Right lobe of liver (tissue), 6 donors: ENCODE measurements at regions not wholly inside any gene's neighbourhood (a gene's known extent, or its start where the extent isn't known, plus 50 kb on each side); places are given as distances from the start of the nearest gene placed in this dataset.
"Not testable (repeated sequence)": the region's sequence is repeated elsewhere in the genome, so short reads cannot be mapped to it uniquely, and the experiment has no call there.

Experiments
- ATAC-seq, 4 donors: fragments of 200-7000 bp; cut with Tn5 transposase; one replicate each; pipeline ENCODE4 v1.9.1; 2020; ENCODE audit warnings: mild to moderate bottlenecking in 4 of 4, moderate library complexity in 4 of 4
- DNase-seq, 3 donors: peaks; one replicate each; pipeline ENCODE4 v3.0.0-alpha.2; 2020
- H3K27ac ChIP-seq, 3 donors: fragments of 200-600 bp; one replicate each; pipeline ENCODE4 v1.8.0; 2022
- H3K27me3 ChIP-seq, 2 donors: fragments of 200-600 bp; one replicate each; pipeline ENCODE4 v1.8.0; 2022
- H3K36me3 ChIP-seq, 4 donors: fragments of 200-600 bp; sonication (generic) in 1 of 4; one replicate each; pipeline versions ENCODE4 v1.5.1 to v1.8.0; 2017 to 2022; ENCODE audit warnings: control low read depth in 1 of 4
- H3K4me1 ChIP-seq, 4 donors: fragments of 200-600 bp; sonication (generic) in 1 of 4; one replicate each; pipeline versions ENCODE4 v1.5.1 to v1.8.0; 2017 to 2022; ENCODE audit warnings: control low read depth in 1 of 4
- H3K4me3 ChIP-seq, 3 donors: fragments of 200-600 bp; one replicate each; pipeline ENCODE4 v1.8.0; 2022
- H3K9me3 ChIP-seq, 4 donors: fragments of 200-600 bp; sonication (generic) in 1 of 4; one replicate each; pipeline versions ENCODE4 v1.5.1 to v1.8.0; 2017 to 2022; ENCODE audit warnings: control low read depth in 1 of 4
- POLR2A ChIP-seq: fragments of 450-650 bp; IDR thresholded peaks from one replicate; pipeline ENCODE4 v1.6.1; 2017; ENCODE audit warnings: antibody characterized with exemption, mild to moderate bottlenecking
- WGBS: methylation state at CpG from one replicate; pipeline ENCODE4 v1.1.6; 2018; ENCODE audit warnings: low coverage, low lambda C conversion rate; ENCODE audit not compliant: insufficient coverage; ENCODE audit errors: missing lambda C conversion rate; 5-methylcytosine and 5-hydroxymethylcytosine counted together
- intact Hi-C, 2 donors: fragments of 100-400 bp; cut with DNase I; formaldehyde crosslinking; loops; one replicate each; pipeline versions ENCODE4 v1.11.2 to v1.14.1; 2022
- TF ChIP-seq, protein P1 (sequence below), 4 donors: fragments of 200-600 bp in 3 of 4; fragments of 450-650 bp in 1 of 4; IDR thresholded peaks; one replicate each; pipeline versions ENCODE4 v1.5.1 to v1.8.0; 2016 to 2022; ENCODE audit warnings: antibody characterized with exemption in 4 of 4, mild to moderate bottlenecking in 2 of 4
- donor health status: DM: no; HTN: yes; CAD: no.
- donor health status: DM: no; HTN: no; CAD: no.
- donor health status: DM: no; HTN: no; CAD: no.
- donor health status: DM: no; HTN: yes; CAD: no.
- donor health status: DM: no; HTN: yes; CAD: no.

DNA sequence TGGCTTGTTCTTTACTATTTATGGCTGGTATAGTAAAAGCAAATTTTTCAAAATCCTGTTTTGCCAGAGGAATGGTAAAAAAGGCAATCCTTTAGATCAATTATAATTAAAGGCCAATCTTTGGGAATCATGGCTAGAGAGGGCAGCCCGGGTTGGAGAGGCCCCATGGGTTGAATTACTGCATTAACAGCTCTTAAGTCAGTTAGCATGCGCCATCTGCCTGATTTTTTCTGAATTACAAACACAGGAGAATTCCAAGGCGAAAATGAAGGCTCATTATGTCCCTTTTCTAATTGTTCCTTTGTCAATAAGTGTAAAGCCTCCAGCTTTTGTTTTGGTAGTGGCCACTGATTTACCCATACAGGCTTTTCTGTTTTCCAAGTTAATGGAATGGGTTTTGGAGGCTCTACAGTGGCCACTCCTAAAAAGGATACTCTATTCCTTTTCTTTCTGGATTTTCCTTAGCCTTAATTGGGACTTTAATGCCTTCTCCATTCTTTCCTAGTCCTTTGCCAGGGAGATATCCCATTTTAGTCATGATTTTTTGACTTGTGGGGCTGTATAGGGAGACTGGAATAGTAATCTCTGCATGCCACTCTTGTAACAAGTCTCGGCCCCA lies 114.9 kb upstream of the LARP1 start:
- H3K4me1 ChIP-seq: peaks cover 0 to 16% (median 5%) of the 10 kb centered on the region in 4 donors
- ATAC-seq, intact Hi-C loops, H3K9me3 ChIP-seq, H3K27me3 ChIP-seq, H3K4me3 ChIP-seq, DNase-seq, H3K36me3 ChIP-seq, H3K27ac ChIP-seq: not testable (repeated sequence)
- TF ChIP-seq, protein P1, sequence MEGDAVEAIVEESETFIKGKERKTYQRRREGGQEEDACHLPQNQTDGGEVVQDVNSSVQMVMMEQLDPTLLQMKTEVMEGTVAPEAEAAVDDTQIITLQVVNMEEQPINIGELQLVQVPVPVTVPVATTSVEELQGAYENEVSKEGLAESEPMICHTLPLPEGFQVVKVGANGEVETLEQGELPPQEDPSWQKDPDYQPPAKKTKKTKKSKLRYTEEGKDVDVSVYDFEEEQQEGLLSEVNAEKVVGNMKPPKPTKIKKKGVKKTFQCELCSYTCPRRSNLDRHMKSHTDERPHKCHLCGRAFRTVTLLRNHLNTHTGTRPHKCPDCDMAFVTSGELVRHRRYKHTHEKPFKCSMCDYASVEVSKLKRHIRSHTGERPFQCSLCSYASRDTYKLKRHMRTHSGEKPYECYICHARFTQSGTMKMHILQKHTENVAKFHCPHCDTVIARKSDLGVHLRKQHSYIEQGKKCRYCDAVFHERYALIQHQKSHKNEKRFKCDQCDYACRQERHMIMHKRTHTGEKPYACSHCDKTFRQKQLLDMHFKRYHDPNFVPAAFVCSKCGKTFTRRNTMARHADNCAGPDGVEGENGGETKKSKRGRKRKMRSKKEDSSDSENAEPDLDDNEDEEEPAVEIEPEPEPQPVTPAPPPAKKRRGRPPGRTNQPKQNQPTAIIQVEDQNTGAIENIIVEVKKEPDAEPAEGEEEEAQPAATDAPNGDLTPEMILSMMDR (IDR thresholded peaks at IDR 0.05): peak; percentile 52 to 69 (median 57)
- WGBS: 30% methylated on average over 4 of the region's 4 CpGs

DNA sequence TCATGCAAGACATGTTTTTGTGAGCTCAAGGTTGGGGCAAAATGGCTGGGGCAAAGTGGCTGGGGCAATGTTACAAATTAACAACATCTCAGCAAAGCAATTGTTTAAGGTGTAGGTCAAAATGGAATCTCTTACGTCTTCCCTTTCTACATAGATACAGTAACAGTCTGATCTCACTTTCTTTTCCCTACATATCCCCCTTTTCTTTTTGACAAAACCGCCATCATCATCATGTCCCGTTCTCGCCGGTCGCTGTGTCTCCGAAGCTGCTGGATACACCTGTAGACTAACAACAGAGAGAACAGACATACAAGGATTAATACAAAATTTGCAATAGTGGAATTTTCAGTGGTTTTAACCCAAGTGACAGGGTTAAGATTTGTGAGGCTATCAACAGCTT lies 118.4 kb upstream of the LARP1 start:
- H3K4me1 ChIP-seq, ATAC-seq, DNase-seq, H3K4me3 ChIP-seq, H3K9me3 ChIP-seq, intact Hi-C loops, H3K27me3 ChIP-seq, H3K27ac ChIP-seq, H3K36me3 ChIP-seq: not testable (repeated sequence)
- 83% methylated on average over 5 of the region's 7 CpGs for WGBS

DNA sequence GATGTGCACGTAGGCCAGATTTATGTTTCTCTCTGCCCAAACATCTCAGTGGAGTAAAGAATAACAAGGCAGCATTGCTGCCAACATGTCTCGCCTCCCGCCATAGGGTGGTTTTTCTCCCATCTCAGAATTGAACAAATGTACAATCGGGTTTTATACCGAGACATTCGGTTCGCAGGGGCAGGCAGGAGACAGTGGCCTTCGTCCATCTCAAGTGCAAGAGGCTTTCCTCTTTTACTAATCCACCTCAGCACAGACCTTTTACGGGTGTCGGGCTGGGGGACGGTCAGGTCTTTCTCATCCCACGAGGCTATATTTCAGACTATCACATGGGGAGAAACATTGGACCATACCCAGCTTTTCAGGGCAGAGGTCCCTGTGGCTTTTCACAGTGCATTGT lies 118.9 kb upstream of the LARP1 start:
- H3K27ac ChIP-seq, intact Hi-C loops, DNase-seq, H3K4me1 ChIP-seq, H3K36me3 ChIP-seq, H3K9me3 ChIP-seq, H3K4me3 ChIP-seq, H3K27me3 ChIP-seq, ATAC-seq: not testable (repeated sequence)
- 76% methylated on average over 4 of the region's 12 CpGs for WGBS

DNA sequence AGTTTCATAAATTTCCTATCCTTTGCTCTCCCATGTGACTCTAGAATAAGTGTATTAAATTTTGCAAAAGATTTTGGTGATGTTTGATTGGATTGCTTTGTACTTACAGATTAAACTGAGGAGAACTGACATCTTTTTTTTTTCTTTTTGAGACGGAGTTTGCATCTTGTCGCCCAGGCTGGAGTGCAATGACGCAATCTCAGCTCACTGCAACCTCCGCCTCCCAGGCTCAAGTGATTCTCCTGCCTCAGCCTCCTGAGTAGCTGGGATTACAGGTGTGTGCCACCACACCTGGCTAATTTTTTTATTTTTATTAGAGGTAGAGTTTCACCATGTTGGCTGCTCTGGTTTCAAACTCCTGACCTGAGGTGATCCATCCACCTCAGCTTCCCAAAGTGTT lies 121.4 kb upstream of the LARP1 start:
- H3K36me3 ChIP-seq, H3K27me3 ChIP-seq, H3K4me1 ChIP-seq, DNase-seq, intact Hi-C loops, ATAC-seq, H3K9me3 ChIP-seq, H3K4me3 ChIP-seq, H3K27ac ChIP-seq: not testable (repeated sequence)
- WGBS: 90% methylated on average over 4 of the region's 4 CpGs

DNA sequence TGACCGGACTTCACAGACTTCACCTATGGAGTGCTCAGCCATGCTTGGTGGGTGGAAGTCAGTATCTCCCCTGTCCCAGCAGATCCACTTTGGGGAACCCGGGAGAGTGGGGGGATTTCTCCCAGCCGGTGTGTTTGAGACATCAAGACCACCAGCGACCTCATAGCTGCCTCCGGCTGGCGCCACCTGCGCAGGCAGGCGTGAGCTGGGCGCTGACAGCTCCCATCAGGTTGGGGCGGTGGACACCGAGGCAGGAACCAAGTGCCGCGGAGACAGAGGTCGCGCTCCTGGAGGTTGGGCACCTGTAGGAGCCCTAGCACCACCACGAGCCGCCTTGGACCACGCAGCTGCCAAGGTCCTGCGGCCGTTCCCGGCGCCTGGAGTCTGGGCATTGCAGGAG lies 124.0 kb upstream of the LARP1 start:
- ATAC-seq: no peak
- no peak overlapping the region for H3K4me3 ChIP-seq
- H3K9me3 ChIP-seq: no peaks in the 10 kb centered on the region
- no peak for DNase-seq
- WGBS: no CpG with 5 or more reads among the region's 22 CpGs
- no peak overlapping the region for H3K27ac ChIP-seq
- H3K36me3 ChIP-seq: no peaks in the 10 kb centered on the region
- no peaks in the 10 kb centered on the region for H3K27me3 ChIP-seq
- no peak for TF ChIP-seq POLR2A
- TF ChIP-seq, protein P1 (IDR thresholded peaks at IDR 0.05): no peak
- intact Hi-C loops: no loop called here
- no peaks in the 10 kb centered on the region for H3K4me1 ChIP-seq

DNA sequence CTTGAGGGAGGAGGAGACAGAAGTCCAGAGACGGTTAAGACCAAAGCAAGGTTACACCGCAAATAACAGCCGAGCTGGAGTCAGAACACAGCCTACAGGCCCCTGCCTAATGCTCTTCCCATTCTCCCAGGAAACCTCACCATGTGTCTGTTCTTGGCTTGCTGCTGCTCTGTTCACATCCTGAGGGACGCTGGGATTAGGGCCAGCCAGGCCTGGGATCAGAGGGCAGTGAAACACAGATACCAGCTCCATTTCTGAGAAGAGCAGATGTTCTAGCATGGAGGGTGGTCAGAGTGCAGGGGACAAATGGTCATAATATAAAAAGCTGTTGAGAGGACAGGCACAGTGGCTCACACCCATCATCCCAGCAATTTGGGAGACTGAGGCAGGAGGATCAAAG lies 124.8 kb upstream of the LARP1 start:
- intact Hi-C loops: no loop called here
- Histone ChIP-seq H3K4me3 (no peak overlapping the region), H3K27me3 (no peaks in the 10 kb centered on the region), H3K27ac (no peak overlapping the region), H3K9me3 (no peaks in the 10 kb centered on the region), H3K36me3 (no peaks in the 10 kb centered on the region), H3K4me1 (no peaks in the 10 kb centered on the region)
- no peak for TF ChIP-seq POLR2A
- TF ChIP-seq, protein P1 (IDR thresholded peaks at IDR 0.05): no peak
- WGBS: 33% methylated on average over 4 of the region's 4 CpGs
- DNase-seq: peak; percentile 37 to 66 (median 52)
- peak; percentile 77 to 86 (median 83) for ATAC-seq
